PFSK-1 (cell line): ENCODE measurements at regions not wholly inside any gene's neighbourhood (a gene's known extent, or its start where the extent isn't known, plus 50 kb on each side); places are given as distances from the start of the nearest gene placed in this dataset.

Experiments used
- FOXP2 ChIP-seq: optimal IDR thresholded peaks from 2 replicates; pipeline ENCODE3; 2011; ENCODE audit warnings: borderline replicate concordance, control low read depth, inconsistent platforms; ENCODE audit not compliant: insufficient read depth; ENCODE audit errors: extremely low read length, extremely low read depth
- POLR2AphosphoS5 ChIP-seq: IDR thresholded peaks from 2 replicates; pipeline ENCODE4 v1.6.1; 2012; ENCODE audit warnings: low read depth, mild to moderate bottlenecking, control low read depth, low read length, moderate library complexity
- SIN3A ChIP-seq: IDR thresholded peaks from 2 replicates; pipeline ENCODE4 v1.6.1; 2012; ENCODE audit warnings: mild to moderate bottlenecking, low read length, moderate library complexity, borderline replicate concordance; ENCODE audit not compliant: insufficient read depth
- TAF1 ChIP-seq: IDR thresholded peaks from 2 replicates; pipeline ENCODE4 v1.6.1; 2012; ENCODE audit warnings: low read length, control low read depth, borderline replicate concordance; ENCODE audit not compliant: insufficient read depth
- TF ChIP-seq, protein P1 (sequence below), 2 experiments: IDR thresholded peaks; 2 replicates each; pipeline versions ENCODE4 v1.6.1 to v1.8.0; 2011 to 2012; ENCODE audit warnings: low read depth in 2 of 2, low read length in 2 of 2, control low read depth in 1 of 2, inconsistent platforms in 1 of 2, mild to moderate bottlenecking in 1 of 2, moderate library complexity in 1 of 2; ENCODE audit not compliant: insufficient read depth in 1 of 2

DNA sequence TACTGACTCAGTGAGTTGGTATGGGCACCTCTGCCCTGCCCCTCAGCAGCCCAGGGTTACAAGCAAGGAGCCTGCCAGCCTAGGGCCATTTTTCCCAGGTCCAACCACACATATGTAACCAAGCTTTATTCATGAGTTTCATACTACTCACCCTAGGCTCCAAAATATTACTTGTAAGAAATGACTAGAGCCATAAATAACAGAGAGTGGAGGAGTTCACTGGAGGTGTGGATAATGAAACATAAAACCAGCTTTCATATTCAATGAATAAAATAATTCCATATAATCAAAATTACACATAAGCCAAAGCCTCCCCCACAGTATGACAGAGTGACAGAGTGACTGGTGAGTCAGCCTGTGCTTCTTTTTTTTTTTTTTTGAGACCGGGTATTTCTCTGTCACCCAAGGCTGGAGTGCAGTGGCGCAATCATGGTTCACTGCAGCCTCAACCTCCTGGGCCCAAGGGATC is 229.8 kb upstream of the SASH1 start:
- no peak for TF ChIP-seq SIN3A

DNA sequence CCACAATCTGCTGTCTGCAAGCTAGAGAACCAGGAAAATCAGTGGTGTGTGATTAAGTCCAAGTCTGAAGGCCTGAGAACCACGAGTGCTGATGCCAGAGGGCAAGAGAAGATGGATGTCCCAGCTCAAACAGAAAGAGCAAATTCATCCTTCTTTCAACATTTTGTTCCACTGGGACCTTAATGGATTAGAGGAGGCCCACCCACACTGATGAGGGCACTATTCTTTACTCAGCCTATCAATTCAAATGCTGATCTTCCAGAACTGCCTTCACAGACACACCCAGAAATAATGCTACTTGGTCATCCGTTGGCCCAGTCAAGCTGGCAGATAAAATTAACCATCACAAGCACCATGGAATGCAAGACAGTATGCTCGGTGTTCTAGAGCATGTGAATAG is 226.6 kb upstream of the SASH1 start:
- TF ChIP-seq TAF1 (no peak), SIN3A (no peak), POLR2AphosphoS5 (no peak), FOXP2 (no peak)
- TF ChIP-seq, protein P1, sequence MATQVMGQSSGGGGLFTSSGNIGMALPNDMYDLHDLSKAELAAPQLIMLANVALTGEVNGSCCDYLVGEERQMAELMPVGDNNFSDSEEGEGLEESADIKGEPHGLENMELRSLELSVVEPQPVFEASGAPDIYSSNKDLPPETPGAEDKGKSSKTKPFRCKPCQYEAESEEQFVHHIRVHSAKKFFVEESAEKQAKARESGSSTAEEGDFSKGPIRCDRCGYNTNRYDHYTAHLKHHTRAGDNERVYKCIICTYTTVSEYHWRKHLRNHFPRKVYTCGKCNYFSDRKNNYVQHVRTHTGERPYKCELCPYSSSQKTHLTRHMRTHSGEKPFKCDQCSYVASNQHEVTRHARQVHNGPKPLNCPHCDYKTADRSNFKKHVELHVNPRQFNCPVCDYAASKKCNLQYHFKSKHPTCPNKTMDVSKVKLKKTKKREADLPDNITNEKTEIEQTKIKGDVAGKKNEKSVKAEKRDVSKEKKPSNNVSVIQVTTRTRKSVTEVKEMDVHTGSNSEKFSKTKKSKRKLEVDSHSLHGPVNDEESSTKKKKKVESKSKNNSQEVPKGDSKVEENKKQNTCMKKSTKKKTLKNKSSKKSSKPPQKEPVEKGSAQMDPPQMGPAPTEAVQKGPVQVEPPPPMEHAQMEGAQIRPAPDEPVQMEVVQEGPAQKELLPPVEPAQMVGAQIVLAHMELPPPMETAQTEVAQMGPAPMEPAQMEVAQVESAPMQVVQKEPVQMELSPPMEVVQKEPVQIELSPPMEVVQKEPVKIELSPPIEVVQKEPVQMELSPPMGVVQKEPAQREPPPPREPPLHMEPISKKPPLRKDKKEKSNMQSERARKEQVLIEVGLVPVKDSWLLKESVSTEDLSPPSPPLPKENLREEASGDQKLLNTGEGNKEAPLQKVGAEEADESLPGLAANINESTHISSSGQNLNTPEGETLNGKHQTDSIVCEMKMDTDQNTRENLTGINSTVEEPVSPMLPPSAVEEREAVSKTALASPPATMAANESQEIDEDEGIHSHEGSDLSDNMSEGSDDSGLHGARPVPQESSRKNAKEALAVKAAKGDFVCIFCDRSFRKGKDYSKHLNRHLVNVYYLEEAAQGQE (IDR thresholded peaks at IDR 0.05; ENCODE audit: insufficient read depth in 1 of 2, low read depth in 2 of 2, low read length in 2 of 2), result no peak

DNA sequence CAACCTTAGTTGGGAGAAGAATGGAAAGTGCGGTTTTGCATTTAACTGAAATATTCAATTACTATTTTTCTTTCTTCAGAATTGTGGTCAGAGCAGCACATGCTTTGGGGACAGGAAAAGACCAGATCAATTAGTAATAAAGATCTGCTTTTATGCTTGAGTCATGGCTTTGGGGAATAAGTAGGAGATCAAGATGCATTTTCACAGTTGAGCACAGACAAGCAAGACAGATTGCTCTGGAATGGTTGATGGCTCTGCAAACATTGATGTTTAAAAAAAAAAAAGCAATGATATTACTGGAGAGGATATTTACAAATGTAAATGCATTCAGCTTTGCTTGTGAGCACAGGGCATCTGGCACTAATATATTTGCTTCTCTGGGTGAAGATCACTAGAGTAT is 224.4 kb upstream of the SASH1 start:
- TF ChIP-seq, protein P1 (IDR thresholded peaks at IDR 0.05; ENCODE audit: insufficient read depth in 1 of 2, low read depth in 2 of 2, low read length in 2 of 2), result no peak
- TF ChIP-seq FOXP2 (no peak), SIN3A (no peak), TAF1 (no peak), POLR2AphosphoS5 (no peak)

DNA sequence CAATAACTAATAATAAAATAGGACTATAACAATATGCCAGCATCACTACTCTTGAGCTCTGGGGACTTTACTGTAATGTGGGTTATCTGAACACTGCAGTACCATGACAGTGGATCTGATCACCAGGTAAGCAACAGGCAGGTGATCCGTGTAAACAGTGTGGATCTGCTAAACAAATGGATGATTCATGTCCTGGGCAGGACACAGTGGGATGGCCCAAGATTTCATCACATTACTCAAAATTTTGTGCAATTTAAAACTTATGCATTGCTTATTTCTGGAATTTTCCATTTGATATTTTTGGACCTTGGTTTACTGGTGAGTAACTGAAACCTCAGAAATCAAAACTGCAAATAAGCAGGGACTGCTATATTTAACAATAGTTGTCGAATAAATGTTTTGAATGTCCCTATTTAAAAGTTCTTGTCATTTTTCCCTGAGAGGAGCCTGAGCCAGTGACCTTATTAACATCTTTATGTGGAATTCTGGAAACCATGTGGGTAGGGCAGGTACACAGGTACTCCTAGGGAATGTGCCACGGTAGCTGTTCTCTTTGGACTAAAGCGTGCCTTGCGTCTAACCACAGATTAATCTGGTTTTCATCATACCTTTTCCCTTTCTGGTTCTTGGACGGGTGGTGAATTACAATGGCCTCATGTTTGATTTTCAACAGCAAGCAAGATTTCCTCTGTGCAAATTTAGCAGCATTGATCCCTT is 214.5 kb upstream of the SASH1 start:
- no peak for TF ChIP-seq TAF1
- TF ChIP-seq, protein P1 (IDR thresholded peaks at IDR 0.05; ENCODE audit: insufficient read depth in 1 of 2, low read depth in 2 of 2, low read length in 2 of 2), result no peak
- TF ChIP-seq FOXP2, result no peak
- no peak for TF ChIP-seq SIN3A
- TF ChIP-seq POLR2AphosphoS5, result no peak

DNA sequence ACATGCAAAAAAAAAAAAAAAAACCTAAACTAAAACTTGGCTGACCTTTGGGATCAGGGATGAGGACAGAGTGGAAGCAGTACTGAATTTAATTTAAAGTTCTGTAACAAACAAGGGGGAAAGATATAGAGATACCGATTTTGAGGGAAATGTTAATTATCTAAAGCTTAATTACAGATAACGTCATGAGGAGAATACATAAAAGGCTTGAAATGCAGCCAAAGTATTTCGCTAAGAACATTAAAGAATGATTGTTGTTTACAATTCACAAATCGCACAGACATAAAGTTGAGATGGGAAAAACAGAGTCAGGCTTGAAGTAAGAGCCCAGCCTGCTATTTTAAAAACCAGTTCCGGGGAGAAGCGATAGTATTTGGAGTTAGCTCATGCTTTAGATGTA is 208.0 kb upstream of the SASH1 start:
- TF ChIP-seq FOXP2, result no peak
- no peak for TF ChIP-seq SIN3A
- no peak for TF ChIP-seq POLR2AphosphoS5
- no peak for TF ChIP-seq TAF1
- TF ChIP-seq, protein P1 (IDR thresholded peaks at IDR 0.05; ENCODE audit: insufficient read depth in 1 of 2, low read depth in 2 of 2, low read length in 2 of 2), result no peak
